Panc1 (cell line): ENCODE measurements at regions not wholly inside any gene's neighbourhood (a gene's known extent, or its start where the extent isn't known, plus 50 kb on each side); places are given as distances from the start of the nearest gene placed in this dataset.

Experiments used
- CTCF ChIP-seq: fragments of 450-650 bp; IDR thresholded peaks from 2 replicates; pipeline ENCODE4 v1.5.1; 2017; ENCODE audit warnings: mild to moderate bottlenecking
- POLR2AphosphoS5 ChIP-seq: IDR thresholded peaks from 2 replicates; pipeline ENCODE4 v1.6.1; 2012; ENCODE audit warnings: mild to moderate bottlenecking, low read depth, low read length, moderate library complexity

- no peak for TF ChIP-seq CTCF
- TF ChIP-seq POLR2AphosphoS5 = no peak
Measured at GRCh38 chr12:131208425-131208824, 254.7 kb downstream of the ADGRD1 start.
